Right atrium auricular region (tissue), 2 donors: ENCODE measurements at regions not wholly inside any gene's neighbourhood (a gene's known extent, or its start where the extent isn't known, plus 50 kb on each side); places are given as distances from the start of the nearest gene placed in this dataset.

Source experiments
- DNase-seq: peaks from one replicate; pipeline ENCODE4 v3.0.0-alpha.2; 2019; ENCODE audit warnings: low spot score
- H3K27ac ChIP-seq, 2 donors: fragments of 200-600 bp; sonication (generic); 1 replicate in 1 of 2; 2 replicates in 1 of 2; pipeline ENCODE4 v1.5.1; 2016 to 2019
- H3K27me3 ChIP-seq, 2 donors: fragments of 200-600 bp; sonication (generic); one replicate each; pipeline versions ENCODE4 v1.5.1 to v1.6.0; 2017 to 2019
- H3K36me3 ChIP-seq: fragments of 200-600 bp; sonication (generic); one replicate; pipeline ENCODE4 v1.5.1; 2016
- H3K4me1 ChIP-seq, 2 donors: fragments of 200-600 bp; sonication (generic); one replicate each; pipeline versions ENCODE4 v1.5.1 to v1.6.0; 2017 to 2019
- H3K4me3 ChIP-seq, 2 donors: fragments of 200-600 bp; sonication (generic); 1 replicate in 1 of 2; 2 replicates in 1 of 2; pipeline ENCODE4 v1.5.1; 2017 to 2019; ENCODE audit warnings: mild to moderate bottlenecking in 1 of 2, moderate library complexity in 1 of 2
- H3K9me3 ChIP-seq, 2 donors: fragments of 200-600 bp; sonication (generic); one replicate each; pipeline ENCODE4 v1.5.1; 2019
- TF ChIP-seq, protein P1 (sequence below), 2 donors: fragments of 200-600 bp; sonication (generic); IDR thresholded peaks; one replicate each; pipeline ENCODE4 v1.5.1; 2019; ENCODE audit warnings: antibody characterized with exemption in 2 of 2

GRCh38 chr2:45134726-45135125 is 125.5 kb upstream of the SIX2 start:
- H3K4me1 ChIP-seq, result no peaks in the 10 kb centered on the region
- no peaks in the 10 kb centered on the region for H3K27me3 ChIP-seq
- H3K4me3 ChIP-seq, result no peak overlapping the region
- no peak for DNase-seq
- no peak overlapping the region for H3K27ac ChIP-seq
- TF ChIP-seq, protein P1, sequence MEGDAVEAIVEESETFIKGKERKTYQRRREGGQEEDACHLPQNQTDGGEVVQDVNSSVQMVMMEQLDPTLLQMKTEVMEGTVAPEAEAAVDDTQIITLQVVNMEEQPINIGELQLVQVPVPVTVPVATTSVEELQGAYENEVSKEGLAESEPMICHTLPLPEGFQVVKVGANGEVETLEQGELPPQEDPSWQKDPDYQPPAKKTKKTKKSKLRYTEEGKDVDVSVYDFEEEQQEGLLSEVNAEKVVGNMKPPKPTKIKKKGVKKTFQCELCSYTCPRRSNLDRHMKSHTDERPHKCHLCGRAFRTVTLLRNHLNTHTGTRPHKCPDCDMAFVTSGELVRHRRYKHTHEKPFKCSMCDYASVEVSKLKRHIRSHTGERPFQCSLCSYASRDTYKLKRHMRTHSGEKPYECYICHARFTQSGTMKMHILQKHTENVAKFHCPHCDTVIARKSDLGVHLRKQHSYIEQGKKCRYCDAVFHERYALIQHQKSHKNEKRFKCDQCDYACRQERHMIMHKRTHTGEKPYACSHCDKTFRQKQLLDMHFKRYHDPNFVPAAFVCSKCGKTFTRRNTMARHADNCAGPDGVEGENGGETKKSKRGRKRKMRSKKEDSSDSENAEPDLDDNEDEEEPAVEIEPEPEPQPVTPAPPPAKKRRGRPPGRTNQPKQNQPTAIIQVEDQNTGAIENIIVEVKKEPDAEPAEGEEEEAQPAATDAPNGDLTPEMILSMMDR (IDR thresholded peaks at IDR 0.05), result no peak
- no peaks in the 10 kb centered on the region for H3K36me3 ChIP-seq
- no peaks in the 10 kb centered on the region for H3K9me3 ChIP-seq

- no peak overlapping the region for H3K27ac ChIP-seq
- H3K4me1 ChIP-seq, result no peaks in the 10 kb centered on the region
- H3K4me3 ChIP-seq, result no peak overlapping the region
- TF ChIP-seq, protein P1 (IDR thresholded peaks at IDR 0.05), result no peak
- no peaks in the 10 kb centered on the region for H3K36me3 ChIP-seq
- DNase-seq, result no peak
- H3K9me3 ChIP-seq, result no peaks in the 10 kb centered on the region
- H3K27me3 ChIP-seq, result no peaks in the 10 kb centered on the region
These were observed 124.8 kb upstream of the SIX2 start for GRCh38 chr2:45134014-45134413.

- H3K27me3 ChIP-seq, result no peaks in the 10 kb centered on the region
- no peaks in the 10 kb centered on the region for H3K36me3 ChIP-seq
- TF ChIP-seq, protein P1 (IDR thresholded peaks at IDR 0.05), result no peak
- no peak overlapping the region for H3K27ac ChIP-seq
- H3K4me1 ChIP-seq, result no peaks in the 10 kb centered on the region
- H3K4me3 ChIP-seq, result no peak overlapping the region
- no peak for DNase-seq
- no peaks in the 10 kb centered on the region for H3K9me3 ChIP-seq
These were observed 123.3 kb upstream of the SIX2 start for GRCh38 chr2:45132551-45132950.

- Histone ChIP-seq H3K36me3 (no peaks in the 10 kb centered on the region), H3K9me3 (no peaks in the 10 kb centered on the region), H3K27ac (no peak overlapping the region), H3K27me3 (no peaks in the 10 kb centered on the region), H3K4me1 (no peaks in the 10 kb centered on the region), H3K4me3 (no peak overlapping the region)
- TF ChIP-seq, protein P1 (IDR thresholded peaks at IDR 0.05), result no peak
- DNase-seq, result no peak
These were observed 122.3 kb upstream of the SIX2 start for GRCh38 chr2:45131587-45131986.

GRCh38 chr2:45130736-45131135 is 121.5 kb upstream of the SIX2 start:
- Histone ChIP-seq H3K27ac (no peak overlapping the region), H3K36me3 (no peaks in the 10 kb centered on the region), H3K27me3 (no peaks in the 10 kb centered on the region), H3K4me1 (no peaks in the 10 kb centered on the region), H3K9me3 (no peaks in the 10 kb centered on the region), H3K4me3 (no peak overlapping the region)
- DNase-seq, result no peak
- TF ChIP-seq, protein P1 (IDR thresholded peaks at IDR 0.05), result no peak

DNA sequence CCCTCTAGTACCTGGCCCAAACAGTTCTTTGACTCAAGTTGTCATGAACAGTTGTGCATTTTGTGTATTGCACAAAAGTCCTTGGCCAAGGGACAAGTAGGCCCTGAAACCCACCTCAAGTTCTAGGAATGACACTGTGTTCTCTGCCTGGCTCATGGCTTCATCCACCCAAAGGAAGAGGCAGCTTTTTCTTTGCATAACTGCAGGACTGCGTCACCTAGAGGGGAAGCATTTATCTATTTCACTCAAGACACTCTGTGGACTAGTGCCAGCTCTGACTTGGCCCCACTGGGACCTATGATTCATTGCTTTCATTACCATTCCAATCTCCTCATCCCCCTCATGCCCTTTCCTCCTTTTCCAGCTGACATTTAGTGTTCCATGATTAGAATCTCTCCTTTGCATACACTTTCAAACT is 119.3 kb upstream of the SIX2 start:
- no peak for DNase-seq
- H3K4me3 ChIP-seq, result no peak overlapping the region
- no peaks in the 10 kb centered on the region for H3K27me3 ChIP-seq
- no peak overlapping the region for H3K27ac ChIP-seq
- H3K4me1 ChIP-seq, result no peaks in the 10 kb centered on the region
- TF ChIP-seq, protein P1 (IDR thresholded peaks at IDR 0.05), result no peak
- no peaks in the 10 kb centered on the region for H3K36me3 ChIP-seq
- H3K9me3 ChIP-seq, result no peaks in the 10 kb centered on the region
